ENCODE measurements at regions not wholly inside any gene's neighbourhood (a gene's known extent, or its start where the extent isn't known, plus 50 kb on each side); places are given as distances from the start of the nearest gene placed in this dataset.

DNA sequence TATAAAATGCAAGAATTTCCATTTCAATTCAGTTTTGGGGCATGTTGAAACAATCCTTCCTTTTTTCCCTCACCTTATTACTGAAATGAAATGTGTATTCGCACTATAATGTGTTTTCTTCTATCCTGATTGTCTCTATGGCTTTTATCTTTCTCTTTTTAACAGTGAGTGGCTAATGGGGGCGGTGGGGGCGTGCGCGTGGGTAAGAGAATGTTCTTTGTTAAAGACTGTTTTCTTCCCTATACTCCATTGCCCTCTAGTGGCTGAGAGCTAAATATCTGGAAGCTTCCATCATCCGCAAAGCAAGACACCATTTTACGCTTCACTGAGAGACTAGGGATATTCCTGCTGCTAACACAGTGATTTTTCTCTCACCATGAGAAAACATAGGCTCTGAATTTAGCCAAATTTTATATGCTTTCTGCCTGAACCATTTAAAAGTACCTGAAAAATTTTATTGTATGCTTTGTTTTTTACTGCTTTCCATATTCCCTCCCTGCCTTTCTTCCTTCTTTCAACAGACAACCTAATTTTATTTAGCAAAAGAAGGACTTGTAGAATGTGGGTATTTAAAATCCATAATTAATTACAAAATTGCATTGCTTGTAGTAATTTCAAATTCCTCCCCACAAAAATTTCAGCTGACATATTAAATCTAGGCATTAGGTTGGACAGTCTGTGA, 194.0 kb downstream of the GASK1B start:
- Histone ChIP-seq H3K27me3 (ENCODE audit: insufficient read depth, poor library complexity, severe bottlenecking) (no peaks in the 10 kb centered on the region), H3K4me3 (replicated peaks; ENCODE audit: insufficient read depth, low read length) (no peak overlapping the region), H3K27ac (replicated peaks) (no peak overlapping the region)
- peak; percentile 10 to 46 for DNase-seq (ENCODE audit: low read depth in 1 of 2, low spot score in 1 of 2)
- TF ChIP-seq GABPA (IDR thresholded peaks at IDR 0.05; ENCODE audit: low read depth): no peak
- TF ChIP-seq, protein P1, sequence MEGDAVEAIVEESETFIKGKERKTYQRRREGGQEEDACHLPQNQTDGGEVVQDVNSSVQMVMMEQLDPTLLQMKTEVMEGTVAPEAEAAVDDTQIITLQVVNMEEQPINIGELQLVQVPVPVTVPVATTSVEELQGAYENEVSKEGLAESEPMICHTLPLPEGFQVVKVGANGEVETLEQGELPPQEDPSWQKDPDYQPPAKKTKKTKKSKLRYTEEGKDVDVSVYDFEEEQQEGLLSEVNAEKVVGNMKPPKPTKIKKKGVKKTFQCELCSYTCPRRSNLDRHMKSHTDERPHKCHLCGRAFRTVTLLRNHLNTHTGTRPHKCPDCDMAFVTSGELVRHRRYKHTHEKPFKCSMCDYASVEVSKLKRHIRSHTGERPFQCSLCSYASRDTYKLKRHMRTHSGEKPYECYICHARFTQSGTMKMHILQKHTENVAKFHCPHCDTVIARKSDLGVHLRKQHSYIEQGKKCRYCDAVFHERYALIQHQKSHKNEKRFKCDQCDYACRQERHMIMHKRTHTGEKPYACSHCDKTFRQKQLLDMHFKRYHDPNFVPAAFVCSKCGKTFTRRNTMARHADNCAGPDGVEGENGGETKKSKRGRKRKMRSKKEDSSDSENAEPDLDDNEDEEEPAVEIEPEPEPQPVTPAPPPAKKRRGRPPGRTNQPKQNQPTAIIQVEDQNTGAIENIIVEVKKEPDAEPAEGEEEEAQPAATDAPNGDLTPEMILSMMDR (IDR thresholded peaks at IDR 0.05; ENCODE audit: insufficient read depth, low read length): peak; percentile 67

DNA sequence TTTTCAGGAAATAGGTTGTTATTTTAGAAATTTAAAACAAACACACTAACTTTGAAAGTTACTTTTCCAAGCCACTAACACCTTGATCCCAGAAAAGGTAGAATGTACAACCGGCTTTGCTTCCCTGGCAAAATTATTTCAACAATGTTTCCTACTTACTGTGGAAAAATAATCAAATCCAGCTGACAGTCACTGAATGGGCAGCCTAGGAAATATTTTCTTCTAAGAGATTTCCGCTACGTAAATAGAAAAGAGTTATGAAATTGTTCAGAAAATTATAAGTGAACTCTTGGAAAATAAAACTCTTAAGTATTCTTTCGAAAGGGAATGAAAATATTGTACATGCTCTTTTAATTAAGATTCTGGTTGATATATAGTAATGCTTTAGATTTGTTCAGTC, 195.7 kb downstream of the GASK1B start:
- no peaks in the 10 kb centered on the region for H3K27me3 ChIP-seq (ENCODE audit: insufficient read depth, poor library complexity, severe bottlenecking)
- DNase-seq (ENCODE audit: low read depth in 1 of 2, low spot score in 1 of 2): no peak
- H3K4me3 ChIP-seq (replicated peaks; ENCODE audit: insufficient read depth, low read length): no peak overlapping the region
- no peak overlapping the region for H3K27ac ChIP-seq (replicated peaks)
- no peak for TF ChIP-seq POLR2AphosphoS5 (IDR thresholded peaks at IDR 0.05; ENCODE audit: low read depth)
- TF ChIP-seq, protein P1 (IDR thresholded peaks at IDR 0.05; ENCODE audit: insufficient read depth, low read length): no peak
- TF ChIP-seq GABPA (IDR thresholded peaks at IDR 0.05; ENCODE audit: low read depth): no peak
- TF ChIP-seq SPI1 (IDR thresholded peaks at IDR 0.05; ENCODE audit: borderline replicate concordance, low read depth): no peak
- TF ChIP-seq, protein P2, sequence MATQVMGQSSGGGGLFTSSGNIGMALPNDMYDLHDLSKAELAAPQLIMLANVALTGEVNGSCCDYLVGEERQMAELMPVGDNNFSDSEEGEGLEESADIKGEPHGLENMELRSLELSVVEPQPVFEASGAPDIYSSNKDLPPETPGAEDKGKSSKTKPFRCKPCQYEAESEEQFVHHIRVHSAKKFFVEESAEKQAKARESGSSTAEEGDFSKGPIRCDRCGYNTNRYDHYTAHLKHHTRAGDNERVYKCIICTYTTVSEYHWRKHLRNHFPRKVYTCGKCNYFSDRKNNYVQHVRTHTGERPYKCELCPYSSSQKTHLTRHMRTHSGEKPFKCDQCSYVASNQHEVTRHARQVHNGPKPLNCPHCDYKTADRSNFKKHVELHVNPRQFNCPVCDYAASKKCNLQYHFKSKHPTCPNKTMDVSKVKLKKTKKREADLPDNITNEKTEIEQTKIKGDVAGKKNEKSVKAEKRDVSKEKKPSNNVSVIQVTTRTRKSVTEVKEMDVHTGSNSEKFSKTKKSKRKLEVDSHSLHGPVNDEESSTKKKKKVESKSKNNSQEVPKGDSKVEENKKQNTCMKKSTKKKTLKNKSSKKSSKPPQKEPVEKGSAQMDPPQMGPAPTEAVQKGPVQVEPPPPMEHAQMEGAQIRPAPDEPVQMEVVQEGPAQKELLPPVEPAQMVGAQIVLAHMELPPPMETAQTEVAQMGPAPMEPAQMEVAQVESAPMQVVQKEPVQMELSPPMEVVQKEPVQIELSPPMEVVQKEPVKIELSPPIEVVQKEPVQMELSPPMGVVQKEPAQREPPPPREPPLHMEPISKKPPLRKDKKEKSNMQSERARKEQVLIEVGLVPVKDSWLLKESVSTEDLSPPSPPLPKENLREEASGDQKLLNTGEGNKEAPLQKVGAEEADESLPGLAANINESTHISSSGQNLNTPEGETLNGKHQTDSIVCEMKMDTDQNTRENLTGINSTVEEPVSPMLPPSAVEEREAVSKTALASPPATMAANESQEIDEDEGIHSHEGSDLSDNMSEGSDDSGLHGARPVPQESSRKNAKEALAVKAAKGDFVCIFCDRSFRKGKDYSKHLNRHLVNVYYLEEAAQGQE (IDR thresholded peaks at IDR 0.05; ENCODE audit: insufficient replicate concordance, low read depth): no peak

DNA sequence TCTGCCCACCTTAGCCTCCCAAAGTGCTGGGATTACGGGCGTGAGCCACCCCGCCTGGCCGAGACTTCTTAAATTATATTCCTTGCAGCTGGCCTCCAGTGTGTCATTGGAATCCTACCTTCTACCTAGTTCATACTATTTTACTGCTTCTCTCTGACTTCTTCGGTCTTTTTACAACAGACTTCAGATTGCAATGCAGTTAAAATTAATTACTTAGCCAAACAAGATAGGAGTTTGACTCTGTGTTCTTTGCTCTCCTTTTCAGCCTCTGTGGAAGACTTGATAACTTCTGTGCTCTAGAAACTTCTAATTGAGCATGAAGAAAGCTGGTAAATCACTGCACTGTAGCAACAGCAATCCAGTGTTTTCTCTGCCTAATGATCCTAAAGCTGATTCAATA, 199.5 kb downstream of the GASK1B start:
- Histone ChIP-seq H3K27me3 (ENCODE audit: insufficient read depth, poor library complexity, severe bottlenecking) (no peaks in the 10 kb centered on the region), H3K4me3 (replicated peaks; ENCODE audit: insufficient read depth, low read length) (no peak overlapping the region), H3K27ac (replicated peaks) (no peak overlapping the region)
- TF ChIP-seq POLR2AphosphoS5 (IDR thresholded peaks at IDR 0.05; ENCODE audit: low read depth): no peak
- TF ChIP-seq, protein P1 (IDR thresholded peaks at IDR 0.05; ENCODE audit: insufficient read depth, low read length): no peak
- TF ChIP-seq GABPA (IDR thresholded peaks at IDR 0.05; ENCODE audit: low read depth): no peak
- TF ChIP-seq SPI1 (IDR thresholded peaks at IDR 0.05; ENCODE audit: borderline replicate concordance, low read depth): no peak
- TF ChIP-seq, protein P2 (IDR thresholded peaks at IDR 0.05; ENCODE audit: insufficient replicate concordance, low read depth): no peak
- DNase-seq (ENCODE audit: low read depth in 1 of 2, low spot score in 1 of 2): no peak

DNA sequence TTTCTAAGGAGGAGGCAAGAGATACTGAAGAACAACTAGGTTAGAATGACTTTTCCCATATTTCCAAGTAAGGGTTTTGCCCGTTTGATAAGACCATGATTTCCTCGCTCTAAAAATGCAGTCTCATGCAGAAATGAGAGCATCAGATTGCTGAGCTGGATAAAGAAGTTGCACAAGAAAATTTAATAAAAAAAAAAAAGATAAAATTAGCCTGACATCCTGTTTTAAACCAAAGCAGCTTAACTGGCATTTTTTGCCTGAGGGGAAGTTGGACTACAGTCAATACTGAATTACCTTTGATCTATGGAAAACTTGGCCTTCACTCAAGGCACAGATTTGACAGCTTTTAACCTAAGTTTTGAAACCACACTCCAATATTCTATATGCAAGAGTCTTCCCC, 208.4 kb downstream of the GASK1B start:
- TF ChIP-seq SPI1 (IDR thresholded peaks at IDR 0.05; ENCODE audit: borderline replicate concordance, low read depth) (no peak), POLR2AphosphoS5 (IDR thresholded peaks at IDR 0.05; ENCODE audit: low read depth) (no peak), GABPA (IDR thresholded peaks at IDR 0.05; ENCODE audit: low read depth) (no peak)
- TF ChIP-seq, protein P2 (IDR thresholded peaks at IDR 0.05; ENCODE audit: insufficient replicate concordance, low read depth): no peak
- TF ChIP-seq, protein P1 (IDR thresholded peaks at IDR 0.05; ENCODE audit: insufficient read depth, low read length): no peak
- DNase-seq (ENCODE audit: low read depth in 1 of 2, low spot score in 1 of 2): no peak
- no peak overlapping the region for H3K4me3 ChIP-seq (replicated peaks; ENCODE audit: insufficient read depth, low read length)
- H3K27ac ChIP-seq (replicated peaks): no peak overlapping the region
- no peaks in the 10 kb centered on the region for H3K27me3 ChIP-seq (ENCODE audit: insufficient read depth, poor library complexity, severe bottlenecking)

Measured in HL-60 (cell line).